Activated CD4-positive, alpha-beta T cell treated with anti-CD3 and anti-CD28 coated beads, Interleukin-2, amount 10 ng/mL, durations not matched to agents 7 days and 5 days (primary cell): ENCODE measurements at regions not wholly inside any gene's neighbourhood (a gene's known extent, or its start where the extent isn't known, plus 50 kb on each side); places are given as distances from the start of the nearest gene placed in this dataset.

Source experiments
- CTCF ChIA-PET: fragments of 350-600 bp; sonication (Branson Sonifier 250); formaldehyde crosslinking; loops from one replicate; lab custom pipeline; 2021; ENCODE audit warnings: antibody characterized with exemption; lab: Charles Lee
- POLR2A ChIA-PET: fragments of 350-600 bp; sonication (Branson Sonifier 250); formaldehyde crosslinking; loops from one replicate; lab custom pipeline; 2021; ENCODE audit warnings: antibody characterized with exemption; lab: Charles Lee
- DNase-seq: peaks from one replicate; pipeline ENCODE4 v3.0.0-alpha.2; 2020
- H3K27ac Mint-ChIP-seq: one replicate; pipeline ENCODE4 v1.8.0; 2021; ENCODE audit warnings: mild to moderate bottlenecking, moderate library complexity, mixed read lengths
- H3K27me3 Mint-ChIP-seq: one replicate; pipeline ENCODE4 v1.8.0; 2021; ENCODE audit warnings: mixed read lengths
- H3K36me3 Mint-ChIP-seq: one replicate; pipeline ENCODE4 v1.8.0; 2021; ENCODE audit warnings: low read depth, mixed read lengths
- H3K4me1 Mint-ChIP-seq: one replicate; pipeline ENCODE4 v1.8.0; 2021; ENCODE audit warnings: mixed read lengths
- H3K4me3 Mint-ChIP-seq: one replicate; pipeline ENCODE4 v1.8.0; 2021; ENCODE audit warnings: mild to moderate bottlenecking, moderate library complexity, mixed read lengths
- H3K9me3 Mint-ChIP-seq: one replicate; pipeline ENCODE4 v1.8.0; 2021; ENCODE audit warnings: mixed read lengths

- Mint-ChIP-seq H3K4me1 (peaks cover 4% of the 10 kb centered on the region), H3K9me3 (no peaks in the 10 kb centered on the region), H3K4me3 (no peak overlapping the region), H3K27me3 (no peaks in the 10 kb centered on the region), H3K36me3 (no peaks in the 10 kb centered on the region), H3K27ac (no peak overlapping the region)
- POLR2A ChIA-PET: no interaction called here
- DNase-seq: no peak
- CTCF ChIA-PET: no interaction called here
Observed at GRCh38 chr11:45041596-45041995, 90.9 kb upstream of the TP53I11 start.

- no peak overlapping the region for H3K4me3 Mint-ChIP-seq
- peaks cover 4% of the 10 kb centered on the region for H3K4me1 Mint-ChIP-seq
- CTCF ChIA-PET: no interaction called here
- no peak for DNase-seq
- no peaks in the 10 kb centered on the region for H3K27me3 Mint-ChIP-seq
- POLR2A ChIA-PET: no interaction called here
- H3K36me3 Mint-ChIP-seq: no peaks in the 10 kb centered on the region
- no peaks in the 10 kb centered on the region for H3K9me3 Mint-ChIP-seq
- H3K27ac Mint-ChIP-seq: no peak overlapping the region
Observed at GRCh38 chr11:45042560-45042959, 91.9 kb upstream of the TP53I11 start.

DNA sequence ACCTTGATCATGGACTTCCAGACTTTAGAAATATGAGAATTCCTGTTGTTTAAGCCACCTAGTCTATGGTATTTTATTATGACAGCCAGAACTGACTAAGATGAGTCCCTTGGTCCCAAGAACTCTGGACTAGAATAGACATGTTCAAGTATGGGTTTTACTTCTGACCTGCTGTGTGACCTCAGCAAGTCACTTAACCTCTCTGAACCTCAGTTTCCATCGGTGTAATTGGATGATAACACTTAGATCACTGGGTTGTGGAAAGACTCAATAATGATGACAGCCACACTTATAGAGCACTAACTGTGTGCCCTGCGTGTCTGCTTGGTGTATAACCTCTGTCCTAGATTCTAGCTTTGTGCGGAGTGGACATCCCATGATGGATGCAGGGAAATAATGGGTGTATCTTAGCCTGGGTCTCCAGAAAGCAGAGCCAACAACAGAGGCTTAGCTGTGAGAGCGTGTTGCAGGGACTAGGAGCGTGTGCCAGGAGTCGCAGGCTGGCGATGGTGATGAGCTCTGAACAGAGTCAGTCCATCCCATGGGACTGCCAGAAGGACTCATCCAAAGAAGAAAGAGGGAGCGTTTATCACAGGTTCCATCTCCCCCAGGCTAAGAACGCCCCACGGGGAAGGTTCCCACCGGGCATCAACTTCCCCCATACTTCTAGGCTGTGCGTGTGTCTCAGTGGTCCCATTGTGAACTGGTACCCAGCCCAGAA lies 93.2 kb upstream of the TP53I11 start:
- ChIA-PET CTCF (interaction anchor here (1.1 kb wide), 1 partner anchor 20 kb away, joined by 3 read pairs; no protein-coding TSS in a partner anchor), POLR2A (no interaction called here)
- Mint-ChIP-seq H3K27me3 (no peaks in the 10 kb centered on the region), H3K9me3 (no peaks in the 10 kb centered on the region), H3K36me3 (no peaks in the 10 kb centered on the region), H3K4me3 (no peak overlapping the region), H3K27ac (no peak overlapping the region), H3K4me1 (peaks cover 4% of the 10 kb centered on the region)
- no peak for DNase-seq

DNA sequence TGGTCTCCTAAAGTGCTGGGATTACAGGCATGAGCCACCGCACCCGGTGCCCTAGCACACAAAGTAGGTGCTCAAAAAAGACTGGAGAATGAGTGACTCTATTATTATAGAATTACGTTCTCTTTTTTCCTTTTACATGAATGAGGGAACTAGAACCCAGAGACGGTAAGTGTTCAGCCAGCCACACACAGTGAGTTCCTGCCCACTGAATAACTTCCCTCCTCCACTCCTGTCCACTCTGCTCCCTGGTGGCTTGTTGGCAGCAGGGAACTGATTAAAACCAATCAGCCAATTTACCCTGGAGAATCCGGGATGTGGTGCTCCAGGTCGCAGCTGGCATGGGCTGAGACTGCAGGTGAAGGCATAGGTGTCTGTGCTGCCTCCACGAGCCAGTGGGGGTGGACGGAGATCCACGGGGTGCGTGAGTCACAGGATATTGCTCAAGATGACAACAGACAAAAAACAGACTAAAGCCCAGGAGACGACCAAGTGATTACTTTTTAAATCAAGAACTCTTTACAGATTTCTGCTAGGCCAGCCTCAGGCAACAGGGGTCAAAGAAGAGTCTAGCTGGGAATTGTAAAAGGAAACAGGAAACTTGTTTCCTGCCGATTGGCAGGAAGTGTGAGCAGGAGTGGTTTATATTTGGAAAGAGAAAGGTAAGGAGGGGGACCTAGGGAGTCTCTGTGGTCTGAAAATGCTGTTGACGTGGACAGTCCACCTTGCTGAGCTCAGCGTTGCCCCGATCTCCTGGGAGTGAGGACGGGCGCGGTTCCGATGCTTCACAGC lies 95.2 kb upstream of the TP53I11 start:
- H3K9me3 Mint-ChIP-seq: no peaks in the 10 kb centered on the region
- peaks cover 4% of the 10 kb centered on the region for H3K4me1 Mint-ChIP-seq
- H3K36me3 Mint-ChIP-seq: no peaks in the 10 kb centered on the region
- no peak overlapping the region for H3K27ac Mint-ChIP-seq
- ChIA-PET POLR2A (no interaction called here), CTCF (interaction anchor here (0.6 kb wide), 1 partner anchor 43 kb away, joined by 4 read pairs; no protein-coding TSS in a partner anchor)
- H3K4me3 Mint-ChIP-seq: no peak overlapping the region
- H3K27me3 Mint-ChIP-seq: no peaks in the 10 kb centered on the region
- no peak for DNase-seq

GRCh38 chr11:45048313-45048841 lies 97.7 kb upstream of the TP53I11 start:
- H3K36me3 Mint-ChIP-seq: no peaks in the 10 kb centered on the region
- no peaks in the 10 kb centered on the region for H3K9me3 Mint-ChIP-seq
- CTCF ChIA-PET: no interaction called here
- H3K4me1 Mint-ChIP-seq: peaks cover 4% of the 10 kb centered on the region
- H3K27me3 Mint-ChIP-seq: no peaks in the 10 kb centered on the region
- no peak overlapping the region for H3K27ac Mint-ChIP-seq
- no peak for DNase-seq
- POLR2A ChIA-PET: no interaction called here
- H3K4me3 Mint-ChIP-seq: no peak overlapping the region

DNA sequence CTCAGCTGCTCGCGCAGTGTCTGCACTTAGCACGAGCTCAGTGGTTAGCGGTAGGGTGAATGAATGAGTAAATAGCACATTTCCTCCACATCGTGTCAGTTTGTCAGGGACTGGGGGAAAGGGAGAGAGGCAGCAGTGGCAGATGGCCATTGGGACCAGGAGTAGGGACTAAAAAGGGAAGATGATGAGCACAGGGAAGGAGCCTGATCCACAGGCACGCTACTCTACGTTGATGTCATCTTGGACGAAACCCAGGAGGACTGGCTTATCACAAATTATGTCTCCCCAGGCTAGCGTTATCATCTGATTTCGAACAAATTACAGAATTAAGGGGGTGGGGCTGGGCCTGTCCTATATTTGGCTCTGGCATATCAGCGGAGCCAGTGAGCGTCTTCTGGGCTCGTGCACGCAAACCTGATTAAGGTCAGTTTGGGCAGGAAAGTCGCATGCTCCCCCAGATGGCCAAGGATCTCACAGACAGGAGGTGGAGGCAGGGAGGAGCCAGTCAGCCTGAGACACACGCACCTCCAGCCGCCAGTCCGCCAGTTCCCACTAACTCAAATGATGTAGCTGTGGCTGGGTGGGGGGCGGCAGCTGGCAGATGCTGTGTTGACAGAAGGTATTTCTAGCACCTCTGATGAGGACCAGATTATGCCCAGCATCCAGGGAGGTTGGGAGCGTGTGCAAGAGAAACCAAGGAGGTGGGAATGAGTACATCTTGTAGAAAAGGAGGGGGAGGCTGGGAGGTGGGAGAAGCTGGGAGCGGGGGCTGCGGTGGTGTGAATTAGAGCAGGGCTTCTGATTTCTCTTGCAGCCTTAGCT lies 97.4 kb upstream of the PRDM11 start:
- Mint-ChIP-seq H3K27ac (no peak overlapping the region), H3K4me1 (peaks cover 4% of the 10 kb centered on the region), H3K9me3 (no peaks in the 10 kb centered on the region), H3K36me3 (no peaks in the 10 kb centered on the region), H3K4me3 (no peak overlapping the region), H3K27me3 (no peaks in the 10 kb centered on the region)
- no peak for DNase-seq
- CTCF ChIA-PET: no interaction called here
- POLR2A ChIA-PET: no interaction called here

- Mint-ChIP-seq H3K27ac (no peak overlapping the region), H3K4me3 (no peak overlapping the region), H3K4me1 (peaks cover 4% of the 10 kb centered on the region), H3K36me3 (no peaks in the 10 kb centered on the region), H3K27me3 (no peaks in the 10 kb centered on the region), H3K9me3 (no peaks in the 10 kb centered on the region)
- DNase-seq: no peak
- CTCF ChIA-PET: no interaction called here
- POLR2A ChIA-PET: no interaction called here
Observed at GRCh38 chr11:45050111-45050510, 96.3 kb upstream of the PRDM11 start.

DNA sequence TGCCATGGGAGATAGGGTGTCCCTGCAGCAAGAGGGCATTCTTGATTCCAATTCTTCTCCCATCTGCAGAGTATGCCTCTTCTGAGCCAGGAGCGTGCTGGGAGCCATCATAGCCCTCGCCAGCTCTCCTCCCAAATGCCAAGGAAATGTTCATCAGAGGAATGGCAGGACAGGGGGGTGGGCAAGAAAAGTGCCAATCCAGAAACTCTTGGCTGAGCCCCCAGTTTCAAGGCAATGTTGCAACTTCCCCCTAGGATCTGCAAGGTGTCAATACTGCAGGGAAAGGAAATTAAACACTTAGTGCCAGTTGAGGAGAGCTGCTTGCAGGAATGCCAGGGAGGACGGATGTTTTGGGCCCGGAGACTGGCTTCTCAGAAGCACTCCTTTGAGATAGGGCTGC lies 94.8 kb upstream of the PRDM11 start:
- ChIA-PET POLR2A (no interaction called here), CTCF (no interaction called here)
- H3K4me1 Mint-ChIP-seq: no peaks in the 10 kb centered on the region
- no peaks in the 10 kb centered on the region for H3K27me3 Mint-ChIP-seq
- H3K9me3 Mint-ChIP-seq: no peaks in the 10 kb centered on the region
- no peak for DNase-seq
- no peaks in the 10 kb centered on the region for H3K36me3 Mint-ChIP-seq
- H3K27ac Mint-ChIP-seq: no peak overlapping the region
- H3K4me3 Mint-ChIP-seq: no peak overlapping the region

GRCh38 chr11:45052361-45052760 lies 94.1 kb upstream of the PRDM11 start:
- Mint-ChIP-seq H3K4me1 (no peaks in the 10 kb centered on the region), H3K27ac (no peak overlapping the region), H3K27me3 (no peaks in the 10 kb centered on the region), H3K36me3 (no peaks in the 10 kb centered on the region), H3K4me3 (no peak overlapping the region), H3K9me3 (no peaks in the 10 kb centered on the region)
- no peak for DNase-seq
- ChIA-PET POLR2A (no interaction called here), CTCF (no interaction called here)

GRCh38 chr11:45053736-45054446 lies 92.5 kb upstream of the PRDM11 start:
- Mint-ChIP-seq H3K4me3 (no peak overlapping the region), H3K36me3 (no peaks in the 10 kb centered on the region), H3K9me3 (no peaks in the 10 kb centered on the region), H3K4me1 (no peaks in the 10 kb centered on the region), H3K27me3 (no peaks in the 10 kb centered on the region), H3K27ac (no peak overlapping the region)
- no peak for DNase-seq
- POLR2A ChIA-PET: no interaction called here
- CTCF ChIA-PET: interaction anchor here (0.6 kb wide), 1 partner anchor 31 kb away, joined by 8 read pairs; no protein-coding TSS in a partner anchor

DNA sequence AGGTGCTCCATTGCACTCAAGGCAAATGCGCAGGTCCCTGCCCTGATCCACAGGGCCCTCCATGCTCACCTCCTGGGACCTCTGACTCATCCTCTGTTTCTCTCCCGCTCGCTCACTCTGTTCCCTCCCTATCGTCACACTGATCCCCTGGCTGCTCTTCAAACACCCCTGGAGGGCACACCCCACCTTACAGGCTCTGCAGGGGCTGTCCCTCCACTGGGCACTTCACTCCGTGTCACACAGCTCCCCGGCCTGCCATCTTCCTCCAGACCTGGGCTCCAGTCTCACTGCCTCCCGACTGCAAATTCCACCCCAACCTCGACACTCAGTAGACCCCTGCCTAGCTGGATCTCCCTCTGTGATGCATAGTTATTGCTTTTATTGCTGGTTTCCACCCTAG lies 91.5 kb upstream of the PRDM11 start:
- ChIA-PET CTCF (no interaction called here), POLR2A (no interaction called here)
- no peaks in the 10 kb centered on the region for H3K27me3 Mint-ChIP-seq
- H3K4me1 Mint-ChIP-seq: no peaks in the 10 kb centered on the region
- H3K9me3 Mint-ChIP-seq: no peaks in the 10 kb centered on the region
- H3K27ac Mint-ChIP-seq: no peak overlapping the region
- no peak overlapping the region for H3K4me3 Mint-ChIP-seq
- no peak for DNase-seq
- H3K36me3 Mint-ChIP-seq: no peaks in the 10 kb centered on the region

- no peak overlapping the region for H3K4me3 Mint-ChIP-seq
- no peak for DNase-seq
- ChIA-PET CTCF (interaction anchor here (0.7 kb wide), 1 partner anchor 24 kb away, joined by 3 read pairs; no protein-coding TSS in a partner anchor), POLR2A (interaction anchor here (0.6 kb wide), 1 partner anchor 1422 kb away, joined by 3 read pairs; no protein-coding TSS in a partner anchor)
- H3K27me3 Mint-ChIP-seq: no peaks in the 10 kb centered on the region
- no peak overlapping the region for H3K27ac Mint-ChIP-seq
- H3K9me3 Mint-ChIP-seq: no peaks in the 10 kb centered on the region
- no peaks in the 10 kb centered on the region for H3K36me3 Mint-ChIP-seq
- no peaks in the 10 kb centered on the region for H3K4me1 Mint-ChIP-seq
Observed at GRCh38 chr11:45056529-45056928, 89.9 kb upstream of the PRDM11 start.
